DOHH2 (cell line): ENCODE measurements at regions not wholly inside any gene's neighbourhood (a gene's known extent, or its start where the extent isn't known, plus 50 kb on each side); places are given as distances from the start of the nearest gene placed in this dataset.

Source experiments
- H3F3A ChIP-seq: fragments of 200-600 bp; sonication (generic), shearing (Covaris generic); 2 replicates; pipeline ENCODE4 v1.6.0; 2016; ENCODE audit warnings: antibody characterized with exemption, mild to moderate bottlenecking; ENCODE audit not compliant: control insufficient read depth, insufficient read depth
- H3K27ac ChIP-seq: fragments of 200-600 bp; sonication (generic); 2 replicates; pipeline ENCODE4 v1.5.1; 2014; ENCODE audit warnings: low read depth, mild to moderate bottlenecking, low read length, moderate library complexity
- H3K27me3 ChIP-seq: fragments of 200-600 bp; sonication (generic); 2 replicates; pipeline ENCODE4 v1.6.1; 2014; ENCODE audit warnings: mild to moderate bottlenecking, low read length, mixed read lengths; ENCODE audit not compliant: control insufficient read depth
- H3K36me3 ChIP-seq: fragments of 200-600 bp; sonication (generic); 2 replicates; pipeline ENCODE4 v1.6.1; 2014; ENCODE audit warnings: mild to moderate bottlenecking, low read length, moderate library complexity, mixed read lengths; ENCODE audit not compliant: control insufficient read depth
- H3K4me1 ChIP-seq: fragments of 200-600 bp; sonication (generic); 2 replicates; pipeline ENCODE4 v1.6.1; 2014; ENCODE audit warnings: mild to moderate bottlenecking, low read length, mixed read lengths; ENCODE audit not compliant: control insufficient read depth
- H3K4me2 ChIP-seq: fragments of 200-600 bp; sonication (generic); 2 replicates; pipeline ENCODE4 v1.6.0; 2014; ENCODE audit warnings: mild to moderate bottlenecking, low read length, moderate library complexity
- H3K4me3 ChIP-seq: fragments of 200-600 bp; sonication (generic); 2 replicates; pipeline ENCODE4 v1.5.1; 2014; ENCODE audit warnings: mild to moderate bottlenecking, low read length, mixed read lengths
- H3K79me2 ChIP-seq: fragments of 200-600 bp; sonication (generic); 2 replicates; pipeline ENCODE4 v1.6.1; 2014; ENCODE audit warnings: mild to moderate bottlenecking, low read length, mixed read lengths; ENCODE audit not compliant: control insufficient read depth
- H3K9me2 ChIP-seq: fragments of 200-600 bp; sonication (generic); replicated peaks from 2 replicates; pipeline ENCODE4 v1.6.1; 2014; ENCODE audit warnings: mild to moderate bottlenecking, low read length, mixed read lengths; ENCODE audit not compliant: control insufficient read depth
- H3K9me3 ChIP-seq: fragments of 200-600 bp; sonication (generic); 2 replicates; pipeline ENCODE4 v1.6.1; 2014; ENCODE audit warnings: antibody characterized with exemption, low read length, mixed read lengths; ENCODE audit not compliant: control insufficient read depth, insufficient read depth
- H4K20me1 ChIP-seq: fragments of 200-600 bp; sonication (generic); 2 replicates; pipeline ENCODE4 v1.6.0; 2014; ENCODE audit warnings: low read depth, mild to moderate bottlenecking, antibody characterized with exemption, low read length, moderate library complexity; ENCODE audit not compliant: control insufficient read depth, insufficient read depth
- CTCF ChIP-seq: fragments of 200-600 bp; sonication (generic); IDR thresholded peaks from one replicate; pipeline ENCODE4 v1.5.1; 2014; ENCODE audit warnings: antibody characterized with exemption, mild to moderate bottlenecking, low read depth, low read length; ENCODE audit not compliant: poor library complexity, severe bottlenecking
- EZH2phosphoT487 ChIP-seq: fragments of 200-600 bp; sonication (generic); IDR thresholded peaks from 2 replicates; pipeline ENCODE4 v1.6.1; 2017; ENCODE audit warnings: borderline replicate concordance, mild to moderate bottlenecking, antibody characterized with exemption, low read length, moderate library complexity, mixed read lengths

- H3K4me3 ChIP-seq = peak overlapping the region; percentile 23; the same call in 1 of the 2 replicates
- H3K9me3 ChIP-seq = no peaks in the 10 kb centered on the region
- no peaks in the 10 kb centered on the region for H3K36me3 ChIP-seq
- no peak overlapping the region for H3K27ac ChIP-seq
- peaks cover 6% of the 10 kb centered on the region; the same call in 1 of the 2 replicates for H3K4me1 ChIP-seq
- peak overlapping the region; percentile 47 for H3K4me2 ChIP-seq
- peak; percentile 60 for TF ChIP-seq CTCF
- no peak for TF ChIP-seq EZH2phosphoT487
- H3F3A ChIP-seq = no peaks in the 10 kb centered on the region
- H4K20me1 ChIP-seq = no peaks in the 10 kb centered on the region
- no peaks in the 10 kb centered on the region for H3K27me3 ChIP-seq
- no peaks in the 10 kb centered on the region for H3K9me2 ChIP-seq
- H3K79me2 ChIP-seq = no peaks in the 10 kb centered on the region
These were observed 167.3 kb downstream of the SLIT2 start for GRCh38 chr4:20418861-20419451.

GRCh38 chr4:20420916-20421602, 169.4 kb downstream of the SLIT2 start:
- TF ChIP-seq CTCF = no peak
- TF ChIP-seq EZH2phosphoT487 = no peak
- Histone ChIP-seq H4K20me1 (no peaks in the 10 kb centered on the region), H3K4me1 (peaks cover 6% of the 10 kb centered on the region; the same call in 1 of the 2 replicates), H3K27ac (no peak overlapping the region), H3F3A (no peaks in the 10 kb centered on the region), H3K79me2 (no peaks in the 10 kb centered on the region), H3K27me3 (no peaks in the 10 kb centered on the region), H3K4me3 (no peak overlapping the region), H3K9me2 (no peaks in the 10 kb centered on the region), H3K4me2 (no peak overlapping the region), H3K36me3 (no peaks in the 10 kb centered on the region), H3K9me3 (no peaks in the 10 kb centered on the region)

GRCh38 chr4:20421603-20421985, 169.9 kb downstream of the SLIT2 start:
- Histone ChIP-seq H3K79me2 (no peaks in the 10 kb centered on the region), H3K27ac (no peak overlapping the region), H3K36me3 (no peaks in the 10 kb centered on the region), H3K4me3 (no peak overlapping the region), H3K4me1 (peaks cover 6% of the 10 kb centered on the region; the same call in 1 of the 2 replicates), H3K4me2 (no peak overlapping the region), H3K9me3 (no peaks in the 10 kb centered on the region), H3K27me3 (no peaks in the 10 kb centered on the region), H3K9me2 (no peaks in the 10 kb centered on the region), H4K20me1 (no peaks in the 10 kb centered on the region), H3F3A (no peaks in the 10 kb centered on the region)
- no peak for TF ChIP-seq EZH2phosphoT487
- TF ChIP-seq CTCF = no peak
